OCI-LY1 (cell line): ENCODE measurements at regions not wholly inside any gene's neighbourhood (a gene's known extent, or its start where the extent isn't known, plus 50 kb on each side); places are given as distances from the start of the nearest gene placed in this dataset.

ENCODE experiments used
- H2AFZ ChIP-seq: fragments of 200-600 bp; sonication (generic), shearing (Covaris generic); 2 replicates; pipeline ENCODE4 v1.6.0; 2014; ENCODE audit warnings: antibody characterized with exemption, mild to moderate bottlenecking, low read length
- H3F3A ChIP-seq: fragments of 200-600 bp; sonication (generic), shearing (Covaris generic); 2 replicates; pipeline ENCODE4 v1.6.0; 2014; ENCODE audit warnings: mild to moderate bottlenecking, antibody characterized with exemption, low read length, moderate library complexity; ENCODE audit not compliant: insufficient read depth
- H3K27ac ChIP-seq: fragments of 200-600 bp; sonication (generic); 2 replicates; pipeline ENCODE4 v1.5.1; 2014; ENCODE audit warnings: low read length, mixed run types, mild to moderate bottlenecking, low read depth; ENCODE audit not compliant: poor library complexity, severe bottlenecking
- H3K27me3 ChIP-seq: fragments of 200-600 bp; sonication (generic); 2 replicates; pipeline ENCODE4 v1.6.0; 2014; ENCODE audit warnings: antibody characterized with exemption, mild to moderate bottlenecking, low read length, moderate library complexity; ENCODE audit not compliant: insufficient read depth
- H3K36me3 ChIP-seq: fragments of 200-600 bp; sonication (generic); 2 replicates; pipeline ENCODE4 v1.6.1; 2014; ENCODE audit warnings: mild to moderate bottlenecking, antibody characterized with exemption, low read length, moderate library complexity, mixed read lengths; ENCODE audit not compliant: insufficient read depth
- H3K4me1 ChIP-seq: fragments of 200-600 bp; sonication (generic); 2 replicates; pipeline ENCODE4 v1.5.1; 2014; ENCODE audit warnings: mild to moderate bottlenecking, low read length, moderate library complexity; ENCODE audit not compliant: insufficient read depth, severe bottlenecking
- H3K4me2 ChIP-seq: fragments of 200-600 bp; sonication (generic), shearing (Covaris generic); 2 replicates; pipeline ENCODE4 v1.6.1; 2014; ENCODE audit warnings: low read length
- H3K4me3 ChIP-seq: fragments of 200-600 bp; sonication (generic); 2 replicates; pipeline ENCODE4 v1.5.1; 2014; ENCODE audit warnings: low read length, low read depth, mild to moderate bottlenecking, mixed read lengths; ENCODE audit not compliant: poor library complexity, severe bottlenecking
- H3K79me2 ChIP-seq: fragments of 200-600 bp; shearing (Covaris generic); 2 replicates; pipeline ENCODE4 v1.6.1; 2016; ENCODE audit warnings: mixed run types, low read length, mixed read lengths; ENCODE audit not compliant: insufficient read depth
- H3K9ac ChIP-seq: fragments of 200-600 bp; sonication (generic), shearing (Covaris generic); 2 replicates; pipeline ENCODE4 v1.6.1; 2014; ENCODE audit warnings: mild to moderate bottlenecking, low read length, mixed read lengths
- H3K9me2 ChIP-seq: fragments of 200-600 bp; sonication (generic), shearing (Covaris generic); 2 replicates; pipeline ENCODE4 v1.6.1; 2014; ENCODE audit warnings: low read depth, mild to moderate bottlenecking, low read length, mixed read lengths
- H3K9me3 ChIP-seq: fragments of 200-600 bp; shearing (Covaris generic); 2 replicates; pipeline ENCODE4 v1.6.1; 2014; ENCODE audit warnings: low read length, mixed read lengths
- H4K20me1 ChIP-seq: fragments of 200-600 bp; sonication (generic), shearing (Covaris generic); 2 replicates; pipeline ENCODE4 v1.6.0; 2016; ENCODE audit warnings: mild to moderate bottlenecking, low read length; ENCODE audit not compliant: insufficient read depth
- EZH2 ChIP-seq: fragments of 200-600 bp; sonication (generic), shearing (Covaris generic); IDR thresholded peaks from 2 replicates; pipeline ENCODE4 v1.8.0; 2017; ENCODE audit warnings: borderline replicate concordance, mixed run types, mild to moderate bottlenecking, antibody characterized with exemption, low read length, moderate library complexity, mixed read lengths
- TF ChIP-seq, protein P1 (sequence below): fragments of 200-600 bp; sonication (generic), shearing (Covaris generic); IDR thresholded peaks from 2 replicates; pipeline ENCODE4 v1.5.1; 2017; ENCODE audit warnings: mild to moderate bottlenecking, antibody characterized with exemption, low read length, moderate library complexity, mixed read lengths

DNA sequence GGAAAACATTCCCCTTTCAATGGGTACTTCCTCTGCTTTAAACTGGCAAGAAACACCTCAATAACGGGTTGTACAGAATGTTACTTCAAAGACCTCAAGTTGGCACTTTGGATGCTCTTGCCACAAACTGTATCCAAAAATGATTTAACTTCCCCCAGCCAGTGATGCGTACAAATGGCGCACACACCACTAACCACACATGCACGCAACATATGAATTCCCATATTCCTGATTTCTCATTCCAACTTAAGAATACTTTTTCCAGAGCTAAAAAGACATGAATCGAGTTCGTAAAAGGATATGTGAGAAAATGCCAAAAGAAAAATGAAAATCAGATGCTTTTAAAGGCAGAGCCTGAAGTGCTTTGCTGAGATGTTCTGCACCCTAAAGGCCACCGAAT lies 388.0 kb upstream of the PIK3R1 start:
- no peaks in the 10 kb centered on the region for H3K27me3 ChIP-seq
- no peak overlapping the region for H2AFZ ChIP-seq
- no peak overlapping the region for H3K4me3 ChIP-seq
- TF ChIP-seq, protein P1, sequence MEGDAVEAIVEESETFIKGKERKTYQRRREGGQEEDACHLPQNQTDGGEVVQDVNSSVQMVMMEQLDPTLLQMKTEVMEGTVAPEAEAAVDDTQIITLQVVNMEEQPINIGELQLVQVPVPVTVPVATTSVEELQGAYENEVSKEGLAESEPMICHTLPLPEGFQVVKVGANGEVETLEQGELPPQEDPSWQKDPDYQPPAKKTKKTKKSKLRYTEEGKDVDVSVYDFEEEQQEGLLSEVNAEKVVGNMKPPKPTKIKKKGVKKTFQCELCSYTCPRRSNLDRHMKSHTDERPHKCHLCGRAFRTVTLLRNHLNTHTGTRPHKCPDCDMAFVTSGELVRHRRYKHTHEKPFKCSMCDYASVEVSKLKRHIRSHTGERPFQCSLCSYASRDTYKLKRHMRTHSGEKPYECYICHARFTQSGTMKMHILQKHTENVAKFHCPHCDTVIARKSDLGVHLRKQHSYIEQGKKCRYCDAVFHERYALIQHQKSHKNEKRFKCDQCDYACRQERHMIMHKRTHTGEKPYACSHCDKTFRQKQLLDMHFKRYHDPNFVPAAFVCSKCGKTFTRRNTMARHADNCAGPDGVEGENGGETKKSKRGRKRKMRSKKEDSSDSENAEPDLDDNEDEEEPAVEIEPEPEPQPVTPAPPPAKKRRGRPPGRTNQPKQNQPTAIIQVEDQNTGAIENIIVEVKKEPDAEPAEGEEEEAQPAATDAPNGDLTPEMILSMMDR = no peak
- no peak for TF ChIP-seq EZH2
- no peak overlapping the region for H3K4me2 ChIP-seq
- no peaks in the 10 kb centered on the region for H3K36me3 ChIP-seq
- no peak overlapping the region for H3K9ac ChIP-seq
- H4K20me1 ChIP-seq = no peaks in the 10 kb centered on the region
- no peaks in the 10 kb centered on the region for H3K9me2 ChIP-seq
- H3K4me1 ChIP-seq = no peaks in the 10 kb centered on the region
- H3K27ac ChIP-seq = no peak overlapping the region
- H3K9me3 ChIP-seq = no peaks in the 10 kb centered on the region
- H3F3A ChIP-seq = no peaks in the 10 kb centered on the region
- H3K79me2 ChIP-seq = no peaks in the 10 kb centered on the region

- no peak overlapping the region for H3K27ac ChIP-seq
- no peaks in the 10 kb centered on the region for H4K20me1 ChIP-seq
- H3K9me3 ChIP-seq = no peaks in the 10 kb centered on the region
- no peaks in the 10 kb centered on the region for H3K9me2 ChIP-seq
- no peaks in the 10 kb centered on the region for H3K4me1 ChIP-seq
- no peaks in the 10 kb centered on the region for H3K79me2 ChIP-seq
- H3K36me3 ChIP-seq = no peaks in the 10 kb centered on the region
- no peak overlapping the region for H3K9ac ChIP-seq
- no peaks in the 10 kb centered on the region for H3K27me3 ChIP-seq
- TF ChIP-seq EZH2 = no peak
- TF ChIP-seq, protein P1 = no peak
- no peak overlapping the region for H3K4me3 ChIP-seq
- no peak overlapping the region for H2AFZ ChIP-seq
- H3F3A ChIP-seq = no peaks in the 10 kb centered on the region
- no peak overlapping the region for H3K4me2 ChIP-seq
Observed at GRCh38 chr5:67824852-67825251, 390.7 kb upstream of the PIK3R1 start.

GRCh38 chr5:67817652-67818051 lies 397.9 kb upstream of the PIK3R1 start:
- Histone ChIP-seq H3F3A (no peaks in the 10 kb centered on the region), H3K79me2 (no peaks in the 10 kb centered on the region), H3K9me3 (no peaks in the 10 kb centered on the region), H3K9ac (no peak overlapping the region), H3K27ac (no peak overlapping the region), H3K4me2 (no peak overlapping the region), H4K20me1 (no peaks in the 10 kb centered on the region), H3K4me3 (no peak overlapping the region), H3K36me3 (no peaks in the 10 kb centered on the region), H3K9me2 (no peaks in the 10 kb centered on the region), H3K4me1 (no peaks in the 10 kb centered on the region), H3K27me3 (no peaks in the 10 kb centered on the region), H2AFZ (no peak overlapping the region)
- TF ChIP-seq, protein P1 = no peak
- no peak for TF ChIP-seq EZH2
